Loucy (cell line): ENCODE measurements at regions not wholly inside any gene's neighbourhood (a gene's known extent, or its start where the extent isn't known, plus 50 kb on each side); places are given as distances from the start of the nearest gene placed in this dataset.

Experiments
- H2AFZ ChIP-seq: fragments of 200-600 bp; sonication (generic); 2 replicates; pipeline ENCODE4 v1.6.0; 2016; ENCODE audit warnings: antibody characterized with exemption, mild to moderate bottlenecking, low read length, moderate library complexity
- H3F3A ChIP-seq: fragments of 200-600 bp; 2 replicates; pipeline ENCODE4 v1.6.0; 2016; ENCODE audit warnings: antibody characterized with exemption, low read depth, mild to moderate bottlenecking
- H3K27me3 ChIP-seq: fragments of 200-600 bp; sonication (generic); 2 replicates; pipeline ENCODE4 v1.6.1; 2014; ENCODE audit warnings: low read length, mild to moderate bottlenecking; ENCODE audit not compliant: insufficient read depth, poor library complexity, severe bottlenecking
- H3K36me3 ChIP-seq: fragments of 200-600 bp; sonication (generic); 2 replicates; pipeline ENCODE4 v1.6.1; 2016; ENCODE audit warnings: low read length; ENCODE audit not compliant: insufficient read depth
- H3K4me1 ChIP-seq: fragments of 200-600 bp; sonication (generic); 2 replicates; pipeline ENCODE4 v1.5.1; 2014; ENCODE audit warnings: low read length, mild to moderate bottlenecking; ENCODE audit not compliant: insufficient read depth, poor library complexity, severe bottlenecking
- H3K4me2 ChIP-seq: fragments of 200-600 bp; sonication (generic); 2 replicates; pipeline ENCODE4 v1.6.0; 2014; ENCODE audit warnings: antibody characterized with exemption, low read length, low read depth, mild to moderate bottlenecking; ENCODE audit not compliant: poor library complexity, severe bottlenecking
- H3K4me3 ChIP-seq: fragments of 200-600 bp; sonication (generic); 2 replicates; pipeline ENCODE4 v1.5.1; 2014; ENCODE audit warnings: low read length, mild to moderate bottlenecking, mixed read lengths; ENCODE audit not compliant: poor library complexity, severe bottlenecking
- H3K79me2 ChIP-seq: fragments of 200-600 bp; sonication (generic); 2 replicates; pipeline ENCODE4 v1.6.1; 2014; ENCODE audit warnings: low read length; ENCODE audit not compliant: insufficient read depth
- H3K9ac ChIP-seq: fragments of 200-600 bp; sonication (generic); 2 replicates; pipeline ENCODE4 v1.6.0; 2014; ENCODE audit warnings: mild to moderate bottlenecking, low read depth, low read length, moderate library complexity; ENCODE audit not compliant: poor library complexity, severe bottlenecking
- H3K9me2 ChIP-seq: fragments of 200-600 bp; sonication (generic); replicated peaks from 2 replicates; pipeline ENCODE4 v1.6.1; 2016; ENCODE audit warnings: low read depth, low read length, mixed read lengths
- H3K9me3 ChIP-seq: fragments of 200-600 bp; sonication (generic); 2 replicates; pipeline ENCODE4 v1.6.1; 2014; ENCODE audit warnings: mild to moderate bottlenecking, antibody characterized with exemption, low read length, low read depth; ENCODE audit not compliant: insufficient read depth
- H4K20me1 ChIP-seq: fragments of 200-600 bp; sonication (generic); 2 replicates; pipeline ENCODE4 v1.6.0; 2014; ENCODE audit warnings: antibody characterized with exemption, low read length, mild to moderate bottlenecking; ENCODE audit not compliant: insufficient read depth, poor library complexity, severe bottlenecking
- EZH2phosphoT487 ChIP-seq: fragments of 200-600 bp; IDR thresholded peaks from 2 replicates; pipeline ENCODE4 v1.6.1; 2018; ENCODE audit warnings: antibody characterized with exemption, mild to moderate bottlenecking, moderate library complexity, borderline replicate concordance
- TF ChIP-seq, protein P1 (sequence below): fragments of 200-600 bp; sonication (generic); conservative IDR thresholded peaks from 2 replicates; pipeline ENCODE4 v1.5.1; 2014; ENCODE audit warnings: mild to moderate bottlenecking, antibody characterized with exemption, low read length

DNA sequence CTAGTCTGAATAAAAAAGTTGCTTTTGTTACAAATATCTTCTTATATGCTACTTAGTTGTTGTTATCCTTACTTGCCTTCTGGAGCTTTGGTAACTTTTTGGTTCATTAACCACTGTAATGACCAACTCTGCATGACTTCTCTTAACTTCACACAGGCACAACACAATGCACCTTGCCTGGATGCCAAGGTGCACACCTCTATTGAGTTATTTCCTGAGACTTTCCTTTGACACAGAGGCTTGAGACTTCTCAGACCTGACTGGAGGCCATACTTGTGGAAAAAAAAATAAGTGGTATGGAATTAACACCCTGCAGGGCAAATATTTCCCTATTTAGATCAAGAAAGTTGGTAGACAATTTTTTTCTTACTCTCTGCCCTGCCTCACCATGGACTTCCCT, 1925.6 kb downstream of the EFNA5 start:
- Histone ChIP-seq H3K27me3 (no peaks in the 10 kb centered on the region), H3K9ac (no peak overlapping the region), H3K9me2 (no peaks in the 10 kb centered on the region), H3K4me2 (no peak overlapping the region), H3K4me1 (no peaks in the 10 kb centered on the region), H3K4me3 (no peak overlapping the region), H2AFZ (no peak overlapping the region), H3K79me2 (no peaks in the 10 kb centered on the region), H3K9me3 (no peaks in the 10 kb centered on the region), H3F3A (no peaks in the 10 kb centered on the region), H3K36me3 (no peaks in the 10 kb centered on the region), H4K20me1 (no peaks in the 10 kb centered on the region)
- no peak for TF ChIP-seq EZH2phosphoT487
- TF ChIP-seq, protein P1, sequence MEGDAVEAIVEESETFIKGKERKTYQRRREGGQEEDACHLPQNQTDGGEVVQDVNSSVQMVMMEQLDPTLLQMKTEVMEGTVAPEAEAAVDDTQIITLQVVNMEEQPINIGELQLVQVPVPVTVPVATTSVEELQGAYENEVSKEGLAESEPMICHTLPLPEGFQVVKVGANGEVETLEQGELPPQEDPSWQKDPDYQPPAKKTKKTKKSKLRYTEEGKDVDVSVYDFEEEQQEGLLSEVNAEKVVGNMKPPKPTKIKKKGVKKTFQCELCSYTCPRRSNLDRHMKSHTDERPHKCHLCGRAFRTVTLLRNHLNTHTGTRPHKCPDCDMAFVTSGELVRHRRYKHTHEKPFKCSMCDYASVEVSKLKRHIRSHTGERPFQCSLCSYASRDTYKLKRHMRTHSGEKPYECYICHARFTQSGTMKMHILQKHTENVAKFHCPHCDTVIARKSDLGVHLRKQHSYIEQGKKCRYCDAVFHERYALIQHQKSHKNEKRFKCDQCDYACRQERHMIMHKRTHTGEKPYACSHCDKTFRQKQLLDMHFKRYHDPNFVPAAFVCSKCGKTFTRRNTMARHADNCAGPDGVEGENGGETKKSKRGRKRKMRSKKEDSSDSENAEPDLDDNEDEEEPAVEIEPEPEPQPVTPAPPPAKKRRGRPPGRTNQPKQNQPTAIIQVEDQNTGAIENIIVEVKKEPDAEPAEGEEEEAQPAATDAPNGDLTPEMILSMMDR: no peak

DNA sequence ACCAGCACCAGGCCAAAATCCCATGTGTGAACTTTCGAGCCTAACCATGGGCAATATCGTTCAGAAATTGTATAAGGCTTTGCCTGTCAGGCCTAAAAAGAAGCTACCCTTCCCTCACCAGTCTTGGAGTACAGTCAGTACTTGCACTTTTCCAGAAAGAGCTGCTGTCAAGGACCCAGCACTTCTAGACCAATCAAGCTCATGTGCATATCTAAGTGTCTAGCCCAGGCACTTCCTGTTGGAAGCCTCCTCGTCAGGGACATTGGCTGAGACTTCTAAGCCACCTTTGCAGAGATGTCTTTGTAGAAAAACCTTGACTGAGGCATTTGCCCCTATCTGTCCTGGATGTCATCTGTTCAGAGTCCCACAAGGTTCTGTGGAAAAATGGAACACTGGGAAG, 1930.5 kb downstream of the EFNA5 start:
- Histone ChIP-seq H3F3A (no peaks in the 10 kb centered on the region), H2AFZ (no peak overlapping the region)
- TF ChIP-seq, protein P1: no peak
- no peak for TF ChIP-seq EZH2phosphoT487

DNA sequence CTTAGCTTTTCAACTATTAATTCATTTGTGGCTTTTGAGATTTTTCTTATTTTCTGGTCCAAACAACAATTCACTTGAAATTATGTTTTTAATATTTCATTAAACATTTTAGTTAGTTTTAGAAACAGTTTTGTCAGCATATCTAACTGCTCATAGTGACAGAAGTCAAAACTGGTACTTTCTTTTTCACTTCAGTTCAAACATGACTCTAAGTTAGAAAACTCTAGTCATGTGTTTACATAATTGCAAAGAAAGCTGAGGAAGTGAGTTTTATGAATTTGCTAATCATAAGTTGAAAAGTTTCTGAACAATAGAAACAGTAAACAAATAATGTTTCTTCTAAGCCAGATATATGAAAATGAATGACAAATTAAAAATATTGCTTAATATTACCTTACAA, 1931.0 kb downstream of the EFNA5 start:
- Histone ChIP-seq H2AFZ (no peak overlapping the region), H3K9me3 (no peaks in the 10 kb centered on the region), H3K79me2 (no peaks in the 10 kb centered on the region), H3K9ac (no peak overlapping the region), H3K4me2 (no peak overlapping the region), H3K9me2 (no peaks in the 10 kb centered on the region), H3F3A (no peaks in the 10 kb centered on the region), H3K27me3 (no peaks in the 10 kb centered on the region), H3K4me3 (no peak overlapping the region), H4K20me1 (no peaks in the 10 kb centered on the region), H3K36me3 (no peaks in the 10 kb centered on the region), H3K4me1 (no peaks in the 10 kb centered on the region)
- TF ChIP-seq, protein P1: no peak
- TF ChIP-seq EZH2phosphoT487: no peak

More for the DNA sequence above, 1930.5 kb downstream of the EFNA5 start:
- Histone ChIP-seq H3K36me3 (no peaks in the 10 kb centered on the region), H3K4me3 (no peak overlapping the region), H3K9me2 (no peaks in the 10 kb centered on the region), H3K79me2 (no peaks in the 10 kb centered on the region), H3K9ac (no peak overlapping the region), H4K20me1 (no peaks in the 10 kb centered on the region), H3K27me3 (no peaks in the 10 kb centered on the region), H3K9me3 (no peaks in the 10 kb centered on the region), H3K4me1 (no peaks in the 10 kb centered on the region), H3K4me2 (no peak overlapping the region)
